ENCODE measurements at regions not wholly inside any gene's neighbourhood (a gene's known extent, or its start where the extent isn't known, plus 50 kb on each side); places are given as distances from the start of the nearest gene placed in this dataset.
"Not testable (repeated sequence)": the region's sequence is repeated elsewhere in the genome, so short reads cannot be mapped to it uniquely, and the experiment has no call there.

- intact Hi-C loops (cut with DNase I) = no loop called here
- ATAC-seq = no peak
- no peak for DNase-seq (ENCODE audit: low spot score)
Observed at GRCh38 chr3:29181872-29182271, 99.0 kb upstream of the RBMS3 start.

- peak; percentile 46 for ATAC-seq
- intact Hi-C loops (cut with DNase I); DNase-seq (ENCODE audit: low spot score): not testable (repeated sequence)
Observed at GRCh38 chr3:29182828-29183227, 98.0 kb upstream of the RBMS3 start.

GRCh38 chr3:29183346-29184087 is 97.4 kb upstream of the RBMS3 start:
- intact Hi-C loops (cut with DNase I) = no loop called here
- DNase-seq (ENCODE audit: low spot score) = no peak
- ATAC-seq = no peak

GRCh38 chr3:29185706-29186105 is 95.2 kb upstream of the RBMS3 start:
- intact Hi-C loops (cut with DNase I) = no loop called here
- DNase-seq (ENCODE audit: low spot score) (no peak), ATAC-seq (no peak)

GRCh38 chr3:29186131-29186599 is 94.7 kb upstream of the RBMS3 start:
- ATAC-seq (no peak), DNase-seq (ENCODE audit: low spot score) (no peak)
- intact Hi-C loops (cut with DNase I) = no loop called here

- no peak for ATAC-seq
Observed at GRCh38 chr3:29186982-29187725, 93.7 kb upstream of the RBMS3 start.

GRCh38 chr3:29189328-29189727 is 91.5 kb upstream of the RBMS3 start:
- DNase-seq (ENCODE audit: low spot score) (no peak), ATAC-seq (no peak)
- intact Hi-C loops (cut with DNase I) = no loop called here

More at GRCh38 chr3:29186982-29187725, 93.7 kb upstream of the RBMS3 start:
- DNase-seq (ENCODE audit: low spot score) = no peak
- intact Hi-C loops (cut with DNase I) = no loop called here

- DNase-seq (ENCODE audit: low spot score) (no peak), ATAC-seq (no peak)
- intact Hi-C loops (cut with DNase I) = no loop called here
Observed at GRCh38 chr3:29194139-29194538, 86.7 kb upstream of the RBMS3 start.

GRCh38 chr3:29195056-29195455 is 85.8 kb upstream of the RBMS3 start:
- intact Hi-C loops (cut with DNase I) = no loop called here
- no peak for ATAC-seq
- DNase-seq (ENCODE audit: low spot score) = no peak

GRCh38 chr3:29201604-29202003 is 79.3 kb upstream of the RBMS3 start:
- intact Hi-C loops (cut with DNase I) = no loop called here
- no peak for DNase-seq (ENCODE audit: low spot score)
- ATAC-seq = no peak

GRCh38 chr3:29202378-29202777 is 78.5 kb upstream of the RBMS3 start:
- no peak for DNase-seq (ENCODE audit: low spot score)
- no peak for ATAC-seq
- intact Hi-C loops (cut with DNase I) = no loop called here

GRCh38 chr3:29203851-29204250 is 77.0 kb upstream of the RBMS3 start:
- intact Hi-C loops (cut with DNase I) = no loop called here
- no peak for DNase-seq (ENCODE audit: low spot score)
- ATAC-seq = no peak

GRCh38 chr3:29207427-29207826 is 73.4 kb upstream of the RBMS3 start:
- intact Hi-C loops (cut with DNase I) = no loop called here
- DNase-seq (ENCODE audit: low spot score) = no peak
- no peak for ATAC-seq

GRCh38 chr3:29212789-29213433 is 68.0 kb upstream of the RBMS3 start:
- intact Hi-C loops (cut with DNase I) = no loop called here
- ATAC-seq (no peak), DNase-seq (ENCODE audit: low spot score) (no peak)

- ATAC-seq = no peak
- intact Hi-C loops (cut with DNase I) = no loop called here
- DNase-seq (ENCODE audit: low spot score) = no peak
Observed at GRCh38 chr3:29214009-29214658, 66.7 kb upstream of the RBMS3 start.

GRCh38 chr3:29215948-29216347 is 64.9 kb upstream of the RBMS3 start:
- no peak for DNase-seq (ENCODE audit: low spot score)
- intact Hi-C loops (cut with DNase I) = no loop called here
- ATAC-seq = no peak

GRCh38 chr3:29226706-29227105 is 54.2 kb upstream of the RBMS3 start:
- no peak for DNase-seq (ENCODE audit: low spot score)
- no peak for ATAC-seq
- intact Hi-C loops (cut with DNase I) = no loop called here

GRCh38 chr3:29227307-29227706 is 53.6 kb upstream of the RBMS3 start:
- ATAC-seq (no peak), DNase-seq (ENCODE audit: low spot score) (no peak)

More at GRCh38 chr3:29227307-29227706, 53.6 kb upstream of the RBMS3 start:
- intact Hi-C loops (cut with DNase I) = no loop called here

Data from sciatic nerve (tissue), 2 donors.